B cell (primary cell): ENCODE measurements at regions not wholly inside any gene's neighbourhood (a gene's known extent, or its start where the extent isn't known, plus 50 kb on each side); places are given as distances from the start of the nearest gene placed in this dataset.

Experiments
- ATAC-seq: fragments of 200-7000 bp; cut with Tn5 transposase; one replicate; pipeline ENCODE4 v1.10.0; 2021; ENCODE audit warnings: low read depth, mild to moderate bottlenecking, moderate number of reproducible peaks, moderate library complexity
- CTCF ChIA-PET: fragments of 350-600 bp; sonication (Branson Sonifier 250); formaldehyde crosslinking; loops from one replicate; lab custom pipeline; 2021; ENCODE audit warnings: antibody characterized with exemption, inconsistent platforms; lab: Charles Lee
- POLR2A ChIA-PET: fragments of 350-600 bp; sonication (Branson Sonifier 250); formaldehyde crosslinking; loops from one replicate; lab custom pipeline; 2021; ENCODE audit warnings: antibody characterized with exemption; lab: Charles Lee
- DNase-seq: peaks from one replicate; pipeline ENCODE4 v3.0.0; 2013
- H2AFZ ChIP-seq: 2 replicates; pipeline ENCODE4 v1.6.1; 2012; ENCODE audit warnings: mild to moderate bottlenecking, low read depth, low read length; ENCODE audit not compliant: insufficient read depth, poor library complexity, severe bottlenecking
- H3K27ac ChIP-seq, 2 donors: 1 replicate in 1 of 2; 2 replicates in 1 of 2; pipeline ENCODE4 v1.5.1; 2012 to 2013; ENCODE audit warnings: low read length in 2 of 2, mild to moderate bottlenecking in 2 of 2, moderate library complexity in 1 of 2
- H3K27me3 ChIP-seq, 4 experiments: fragments of 200-600 bp in 1 of 4; sonication (generic) in 1 of 4; replicated peaks in 1 of 4; 1 replicate in 2 of 4; 2 replicates in 2 of 4; pipeline versions ENCODE4 v1.6.1 to v1.7.0; 2013 to 2016; ENCODE audit warnings: low read length in 3 of 4, mild to moderate bottlenecking in 2 of 4, mixed read lengths in 1 of 4, moderate library complexity in 1 of 4; ENCODE audit not compliant: insufficient read depth in 4 of 4, control insufficient read depth in 3 of 4; ENCODE audit errors: control extremely low read depth in 1 of 4
- H3K36me3 ChIP-seq, 2 experiments: replicated peaks in 1 of 2; 1 replicate in 1 of 2; 2 replicates in 1 of 2; pipeline versions ENCODE4 v1.6.1 to v1.7.1; 2013; ENCODE audit warnings: low read length in 1 of 2; ENCODE audit not compliant: insufficient read depth in 2 of 2, control insufficient read depth in 1 of 2; ENCODE audit errors: control extremely low read depth in 1 of 2, extremely low read depth in 1 of 2
- H3K4me1 ChIP-seq, 2 donors: fragments of 200-600 bp in 1 of 2; sonication (generic) in 1 of 2; 1 replicate in 1 of 2; 2 replicates in 1 of 2; pipeline versions ENCODE4 v1.5.1 to v1.6.1; 2013 to 2017; ENCODE audit warnings: low read length in 2 of 2; ENCODE audit not compliant: control insufficient read depth in 2 of 2, insufficient read depth in 2 of 2
- H3K4me2 ChIP-seq: replicated peaks from 2 replicates; pipeline ENCODE3; 2012; ENCODE audit warnings: mild to moderate bottlenecking, low read depth, low read length; ENCODE audit not compliant: poor library complexity, severe bottlenecking
- H3K4me3 ChIP-seq, 5 experiments: fragments of 200-600 bp in 1 of 5; sonication (generic) in 1 of 5; 1 replicate in 3 of 5; 2 replicates in 2 of 5; pipeline versions ENCODE4 v1.5.1 to v1.7.0; 2011 to 2016; ENCODE audit warnings: low read length in 4 of 5, mild to moderate bottlenecking in 4 of 5, low read depth in 2 of 5, control low read depth in 1 of 5, moderate library complexity in 1 of 5; ENCODE audit not compliant: insufficient read depth in 1 of 5; ENCODE audit errors: control extremely low read depth in 1 of 5, extremely low read depth in 1 of 5
- H3K79me2 ChIP-seq: fragments of 200-600 bp; sonication (generic); one replicate; pipeline ENCODE4 v1.6.0; 2016; ENCODE audit warnings: low read length; ENCODE audit not compliant: control insufficient read depth, insufficient read depth
- H3K9ac ChIP-seq: fragments of 200-600 bp; sonication (generic); 2 replicates; pipeline ENCODE4 v1.6.1; 2017; ENCODE audit warnings: mild to moderate bottlenecking, low read length, moderate library complexity
- H3K9me3 ChIP-seq, 3 donors: one replicate each; pipeline versions ENCODE4 v1.6.1 to v1.7.1; 2013; ENCODE audit warnings: low read length in 2 of 3; ENCODE audit not compliant: control insufficient read depth in 2 of 3, insufficient read depth in 1 of 3; ENCODE audit errors: control extremely low read depth in 1 of 3
- H4K20me1 ChIP-seq: 2 replicates; pipeline ENCODE4 v1.6.0; 2012; ENCODE audit warnings: mild to moderate bottlenecking, low read length; ENCODE audit not compliant: insufficient read depth, control insufficient read depth, poor library complexity, severe bottlenecking
- H3K27ac Mint-ChIP-seq: one replicate; pipeline ENCODE4 v1.8.0; 2021; ENCODE audit warnings: mixed read lengths
- H3K27me3 Mint-ChIP-seq: one replicate; pipeline ENCODE4 v1.8.0; 2021; ENCODE audit warnings: mixed read lengths
- H3K4me1 Mint-ChIP-seq: one replicate; pipeline ENCODE4 v1.8.0; 2021; ENCODE audit warnings: mixed read lengths
- H3K4me3 Mint-ChIP-seq: one replicate; pipeline ENCODE4 v1.8.0; 2021; ENCODE audit warnings: mixed read lengths
- H3K9me3 Mint-ChIP-seq: one replicate; pipeline ENCODE4 v1.8.0; 2022; ENCODE audit warnings: mixed read lengths; ENCODE audit not compliant: insufficient read depth
- CTCF ChIP-seq: fragments of 200-600 bp; IDR thresholded peaks from one replicate; pipeline ENCODE4 v1.8.0; 2022; ENCODE audit warnings: antibody characterized with exemption, mild to moderate bottlenecking
- EZH2 ChIP-seq: IDR thresholded peaks from 2 replicates; pipeline ENCODE4 v1.6.1; 2012; ENCODE audit warnings: borderline replicate concordance, low read depth, mild to moderate bottlenecking, moderate library complexity, low read length; ENCODE audit not compliant: insufficient read depth, poor library complexity, severe bottlenecking
- WGBS: methylation state at CpG from one replicate; pipeline ENCODE4 v1.1.5; 2013; ENCODE audit warnings: missing lambda C conversion rate; ENCODE audit not compliant: insufficient coverage; 5-methylcytosine and 5-hydroxymethylcytosine counted together
- intact Hi-C: fragments of 100-400 bp; cut with micrococcal nuclease; formaldehyde crosslinking; loops from one replicate; pipeline ENCODE4 v1.10.0; 2022

GRCh38 chr11:114893329-114893728 is 215.0 kb downstream of the NXPE2 start:
- CTCF ChIA-PET = no interaction called here

GRCh38 chr11:114896594-114896993 is 218.3 kb downstream of the NXPE2 start:
- peaks cover 0 to 7% (median 4%) of the 10 kb centered on the region in 3 donors for H3K9me3 ChIP-seq
- no peaks in the 10 kb centered on the region for H3K27me3 Mint-ChIP-seq
- CTCF ChIA-PET = no interaction called here
- H3K27me3 ChIP-seq = no peaks in the 10 kb centered on the region
- DNase-seq = no peak
- 56% methylated on average over 1 of the region's 4 CpGs for WGBS
- POLR2A ChIA-PET = no interaction called here
- H3K36me3 ChIP-seq = no peaks in the 10 kb centered on the region
- intact Hi-C loops = no loop called here
- no peak overlapping the region for H3K4me2 ChIP-seq
- no peak overlapping the region for H2AFZ ChIP-seq
- no peak for ATAC-seq
- H3K4me1 Mint-ChIP-seq = no peaks in the 10 kb centered on the region
- H3K4me3 ChIP-seq = no peak overlapping the region
- H3K79me2 ChIP-seq = no peaks in the 10 kb centered on the region
- H3K4me1 ChIP-seq = no peaks in the 10 kb centered on the region
- no peak overlapping the region for H3K27ac ChIP-seq
- H3K9me3 Mint-ChIP-seq = peaks cover 7% of the 10 kb centered on the region
- no peaks in the 10 kb centered on the region for H4K20me1 ChIP-seq
- H3K4me3 Mint-ChIP-seq = no peak overlapping the region
- no peak for TF ChIP-seq CTCF
- TF ChIP-seq EZH2 = no peak
- H3K9ac ChIP-seq = no peak overlapping the region
- no peak overlapping the region for H3K27ac Mint-ChIP-seq

More at GRCh38 chr11:114893329-114893728, 215.0 kb downstream of the NXPE2 start:
- H4K20me1 ChIP-seq = no peaks in the 10 kb centered on the region
- no peak overlapping the region for H2AFZ ChIP-seq
- no peak overlapping the region for H3K27ac ChIP-seq
- DNase-seq (no peak), ATAC-seq (no peak)
- no peak for TF ChIP-seq CTCF
- no peak for TF ChIP-seq EZH2
- H3K4me3 Mint-ChIP-seq = no peak overlapping the region
- H3K9me3 Mint-ChIP-seq = no peaks in the 10 kb centered on the region
- H3K79me2 ChIP-seq = no peaks in the 10 kb centered on the region
- no peaks in the 10 kb centered on the region for H3K4me1 ChIP-seq
- no peaks in the 10 kb centered on the region for H3K27me3 ChIP-seq
- peaks cover 0 to 8% (median 0%) of the 10 kb centered on the region in 3 donors for H3K9me3 ChIP-seq
- no peak overlapping the region for H3K4me3 ChIP-seq
- no peaks in the 10 kb centered on the region for H3K4me1 Mint-ChIP-seq
- 80% methylated on average over 2 of the region's 5 CpGs for WGBS
- POLR2A ChIA-PET = no interaction called here
- no peaks in the 10 kb centered on the region for H3K36me3 ChIP-seq
- H3K9ac ChIP-seq = no peak overlapping the region
- no peak overlapping the region for H3K4me2 ChIP-seq
- intact Hi-C loops = no loop called here
- no peak overlapping the region for H3K27ac Mint-ChIP-seq
- no peaks in the 10 kb centered on the region for H3K27me3 Mint-ChIP-seq
